Epithelial cell of esophagus (primary cell): ENCODE measurements at regions not wholly inside any gene's neighbourhood (a gene's known extent, or its start where the extent isn't known, plus 50 kb on each side); places are given as distances from the start of the nearest gene placed in this dataset.

ENCODE experiments used
- DNase-seq: peaks from one replicate; pipeline ENCODE4 v3.0.0; 2010; ENCODE audit warnings: low read depth
- H3K4me3 ChIP-seq: 2 replicates; pipeline ENCODE4 v1.5.1; 2011; ENCODE audit warnings: mild to moderate bottlenecking, low read length, control low read depth
- TF ChIP-seq, protein P1 (sequence below): IDR thresholded peaks from 2 replicates; pipeline ENCODE4 v1.5.1; 2011; ENCODE audit warnings: low read depth, mild to moderate bottlenecking, low read length, control low read depth, inconsistent platforms; ENCODE audit not compliant: insufficient read depth; ENCODE audit errors: missing control alignments

- no peak overlapping the region for H3K4me3 ChIP-seq
- DNase-seq = no peak
- TF ChIP-seq, protein P1, sequence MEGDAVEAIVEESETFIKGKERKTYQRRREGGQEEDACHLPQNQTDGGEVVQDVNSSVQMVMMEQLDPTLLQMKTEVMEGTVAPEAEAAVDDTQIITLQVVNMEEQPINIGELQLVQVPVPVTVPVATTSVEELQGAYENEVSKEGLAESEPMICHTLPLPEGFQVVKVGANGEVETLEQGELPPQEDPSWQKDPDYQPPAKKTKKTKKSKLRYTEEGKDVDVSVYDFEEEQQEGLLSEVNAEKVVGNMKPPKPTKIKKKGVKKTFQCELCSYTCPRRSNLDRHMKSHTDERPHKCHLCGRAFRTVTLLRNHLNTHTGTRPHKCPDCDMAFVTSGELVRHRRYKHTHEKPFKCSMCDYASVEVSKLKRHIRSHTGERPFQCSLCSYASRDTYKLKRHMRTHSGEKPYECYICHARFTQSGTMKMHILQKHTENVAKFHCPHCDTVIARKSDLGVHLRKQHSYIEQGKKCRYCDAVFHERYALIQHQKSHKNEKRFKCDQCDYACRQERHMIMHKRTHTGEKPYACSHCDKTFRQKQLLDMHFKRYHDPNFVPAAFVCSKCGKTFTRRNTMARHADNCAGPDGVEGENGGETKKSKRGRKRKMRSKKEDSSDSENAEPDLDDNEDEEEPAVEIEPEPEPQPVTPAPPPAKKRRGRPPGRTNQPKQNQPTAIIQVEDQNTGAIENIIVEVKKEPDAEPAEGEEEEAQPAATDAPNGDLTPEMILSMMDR = no peak
These were observed 195.9 kb upstream of the CDH4 start for GRCh38 chr20:61056116-61056515.

GRCh38 chr20:61056627-61057442 is 195.2 kb upstream of the CDH4 start:
- DNase-seq = no peak
- H3K4me3 ChIP-seq = no peak overlapping the region
- TF ChIP-seq, protein P1 = no peak

DNA sequence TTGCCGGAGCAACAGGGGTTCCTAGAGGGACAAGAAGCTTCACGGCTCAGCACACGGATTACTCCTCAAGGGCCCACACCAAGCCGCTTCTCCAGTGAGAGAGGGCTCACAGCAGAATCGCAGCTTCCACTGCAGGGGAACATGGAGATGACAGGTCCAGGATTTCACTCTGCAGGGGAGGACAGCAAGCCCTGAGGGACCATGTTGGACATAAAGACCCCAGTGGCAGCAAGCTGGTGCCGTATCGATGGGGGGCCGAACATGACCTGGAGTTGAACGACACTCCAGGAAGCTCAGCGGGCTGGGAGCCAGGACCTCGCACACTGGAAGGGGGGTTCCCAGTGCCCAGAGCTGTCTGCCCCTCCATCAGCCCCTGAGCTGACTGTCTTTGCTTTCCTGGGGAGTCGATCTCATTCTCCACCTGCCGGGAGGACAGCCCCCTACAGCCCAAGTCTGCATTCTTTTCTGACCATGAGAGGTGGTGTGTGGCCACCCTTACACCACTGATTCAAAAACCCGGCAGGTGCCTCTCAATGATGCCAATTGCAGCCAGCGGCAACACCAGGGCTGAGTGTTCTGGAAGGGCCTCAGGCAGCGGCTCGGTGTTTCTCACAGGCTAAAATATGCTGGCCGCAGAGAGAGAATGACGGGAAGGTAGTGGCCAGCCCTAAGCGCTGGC is 194.5 kb upstream of the CDH4 start:
- TF ChIP-seq, protein P1 = no peak
- H3K4me3 ChIP-seq = no peak overlapping the region
- DNase-seq = no peak

DNA sequence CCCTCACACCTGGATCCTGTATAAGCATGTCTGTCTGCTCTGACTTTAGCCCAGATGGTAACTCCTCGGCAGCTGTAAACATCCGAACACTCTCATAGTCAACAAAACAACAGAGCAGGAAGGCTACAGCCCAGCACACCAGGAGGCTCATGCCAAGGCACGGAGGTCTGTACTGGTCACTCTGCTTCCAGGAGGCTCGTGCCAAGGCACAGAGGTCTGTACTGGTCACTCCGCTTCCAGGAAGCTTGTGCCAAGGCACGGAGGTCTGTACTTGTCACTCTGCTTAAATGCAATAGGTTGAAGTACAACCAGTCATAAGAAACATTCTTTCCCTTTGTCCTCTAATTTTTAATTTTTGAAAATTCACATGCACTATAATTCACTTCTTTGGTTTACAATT is 190.1 kb upstream of the CDH4 start:
- H3K4me3 ChIP-seq = no peak overlapping the region

GRCh38 chr20:61065853-61066252 is 186.2 kb upstream of the CDH4 start:
- no peak overlapping the region for H3K4me3 ChIP-seq
- no peak for DNase-seq
- TF ChIP-seq, protein P1 = no peak

More for the DNA sequence above, 190.1 kb upstream of the CDH4 start:
- TF ChIP-seq, protein P1 = no peak
- DNase-seq = no peak

DNA sequence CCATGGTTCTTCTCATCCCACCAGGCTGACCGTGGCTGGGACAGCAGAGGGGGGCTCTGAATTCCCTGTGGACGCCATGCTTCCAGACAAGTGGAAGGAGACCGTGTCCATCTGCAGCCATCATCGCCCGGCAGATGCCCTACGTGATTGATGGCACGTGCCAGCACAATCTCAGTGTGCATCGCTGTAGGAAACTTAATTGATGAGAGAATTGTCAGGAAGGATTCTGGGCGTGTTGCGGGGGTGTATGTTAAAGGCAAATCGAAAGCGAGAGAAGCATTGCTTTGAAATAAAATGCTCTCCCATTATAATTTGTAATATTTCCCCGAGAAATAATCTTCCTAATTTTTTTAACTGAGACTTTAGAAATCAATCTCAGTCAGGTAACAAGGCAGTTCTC is 185.5 kb upstream of the CDH4 start:
- no peak overlapping the region for H3K4me3 ChIP-seq
- TF ChIP-seq, protein P1 = no peak
- DNase-seq = no peak
